ENCODE measurements at regions not wholly inside any gene's neighbourhood (a gene's known extent, or its start where the extent isn't known, plus 50 kb on each side); places are given as distances from the start of the nearest gene placed in this dataset.

DNA sequence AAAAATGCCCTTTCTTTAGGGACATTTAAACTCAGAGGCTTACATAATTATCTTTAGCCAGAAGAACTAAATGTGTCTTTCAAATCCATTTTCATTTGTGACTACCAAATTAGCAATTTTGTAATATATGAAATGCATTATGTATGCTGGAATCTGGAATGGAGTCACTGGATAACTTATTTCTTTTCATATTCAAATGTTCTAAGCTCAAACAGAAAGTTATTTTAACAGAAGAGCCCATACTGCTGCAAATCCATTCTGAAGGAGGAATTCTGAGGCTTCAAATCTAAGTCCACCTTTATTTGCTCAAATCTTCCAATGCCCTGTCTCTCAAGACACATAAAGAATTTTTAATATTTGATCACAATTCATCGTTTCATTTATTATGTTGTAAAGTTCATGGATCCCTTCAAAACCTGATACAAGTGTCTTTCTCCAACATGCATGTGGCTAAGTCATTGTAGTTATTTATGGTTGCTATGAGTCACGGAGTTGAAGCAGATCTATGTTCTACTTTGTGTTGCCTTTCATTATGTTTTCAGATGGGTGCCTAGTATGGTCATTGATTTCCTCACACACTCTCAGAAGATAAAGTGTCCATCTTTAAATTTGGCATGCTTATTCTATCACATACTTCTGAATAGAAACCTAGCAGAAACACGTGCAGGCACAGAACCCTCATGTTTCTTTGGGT is 214.8 kb upstream of the GCFC2 start:
- TF ChIP-seq, protein P1, sequence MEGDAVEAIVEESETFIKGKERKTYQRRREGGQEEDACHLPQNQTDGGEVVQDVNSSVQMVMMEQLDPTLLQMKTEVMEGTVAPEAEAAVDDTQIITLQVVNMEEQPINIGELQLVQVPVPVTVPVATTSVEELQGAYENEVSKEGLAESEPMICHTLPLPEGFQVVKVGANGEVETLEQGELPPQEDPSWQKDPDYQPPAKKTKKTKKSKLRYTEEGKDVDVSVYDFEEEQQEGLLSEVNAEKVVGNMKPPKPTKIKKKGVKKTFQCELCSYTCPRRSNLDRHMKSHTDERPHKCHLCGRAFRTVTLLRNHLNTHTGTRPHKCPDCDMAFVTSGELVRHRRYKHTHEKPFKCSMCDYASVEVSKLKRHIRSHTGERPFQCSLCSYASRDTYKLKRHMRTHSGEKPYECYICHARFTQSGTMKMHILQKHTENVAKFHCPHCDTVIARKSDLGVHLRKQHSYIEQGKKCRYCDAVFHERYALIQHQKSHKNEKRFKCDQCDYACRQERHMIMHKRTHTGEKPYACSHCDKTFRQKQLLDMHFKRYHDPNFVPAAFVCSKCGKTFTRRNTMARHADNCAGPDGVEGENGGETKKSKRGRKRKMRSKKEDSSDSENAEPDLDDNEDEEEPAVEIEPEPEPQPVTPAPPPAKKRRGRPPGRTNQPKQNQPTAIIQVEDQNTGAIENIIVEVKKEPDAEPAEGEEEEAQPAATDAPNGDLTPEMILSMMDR (IDR thresholded peaks at IDR 0.05): no peak
- TF ChIP-seq, protein P2, sequence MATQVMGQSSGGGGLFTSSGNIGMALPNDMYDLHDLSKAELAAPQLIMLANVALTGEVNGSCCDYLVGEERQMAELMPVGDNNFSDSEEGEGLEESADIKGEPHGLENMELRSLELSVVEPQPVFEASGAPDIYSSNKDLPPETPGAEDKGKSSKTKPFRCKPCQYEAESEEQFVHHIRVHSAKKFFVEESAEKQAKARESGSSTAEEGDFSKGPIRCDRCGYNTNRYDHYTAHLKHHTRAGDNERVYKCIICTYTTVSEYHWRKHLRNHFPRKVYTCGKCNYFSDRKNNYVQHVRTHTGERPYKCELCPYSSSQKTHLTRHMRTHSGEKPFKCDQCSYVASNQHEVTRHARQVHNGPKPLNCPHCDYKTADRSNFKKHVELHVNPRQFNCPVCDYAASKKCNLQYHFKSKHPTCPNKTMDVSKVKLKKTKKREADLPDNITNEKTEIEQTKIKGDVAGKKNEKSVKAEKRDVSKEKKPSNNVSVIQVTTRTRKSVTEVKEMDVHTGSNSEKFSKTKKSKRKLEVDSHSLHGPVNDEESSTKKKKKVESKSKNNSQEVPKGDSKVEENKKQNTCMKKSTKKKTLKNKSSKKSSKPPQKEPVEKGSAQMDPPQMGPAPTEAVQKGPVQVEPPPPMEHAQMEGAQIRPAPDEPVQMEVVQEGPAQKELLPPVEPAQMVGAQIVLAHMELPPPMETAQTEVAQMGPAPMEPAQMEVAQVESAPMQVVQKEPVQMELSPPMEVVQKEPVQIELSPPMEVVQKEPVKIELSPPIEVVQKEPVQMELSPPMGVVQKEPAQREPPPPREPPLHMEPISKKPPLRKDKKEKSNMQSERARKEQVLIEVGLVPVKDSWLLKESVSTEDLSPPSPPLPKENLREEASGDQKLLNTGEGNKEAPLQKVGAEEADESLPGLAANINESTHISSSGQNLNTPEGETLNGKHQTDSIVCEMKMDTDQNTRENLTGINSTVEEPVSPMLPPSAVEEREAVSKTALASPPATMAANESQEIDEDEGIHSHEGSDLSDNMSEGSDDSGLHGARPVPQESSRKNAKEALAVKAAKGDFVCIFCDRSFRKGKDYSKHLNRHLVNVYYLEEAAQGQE (IDR thresholded peaks at IDR 0.05; ENCODE audit: insufficient read depth in 1 of 2, low read depth in 2 of 2, low read length in 1 of 2): no peak

Data from Panc1 (cell line).